RWPE2 (cell line): ENCODE measurements at regions not wholly inside any gene's neighbourhood (a gene's known extent, or its start where the extent isn't known, plus 50 kb on each side); places are given as distances from the start of the nearest gene placed in this dataset.

ENCODE experiments used
- ATAC-seq: fragments of 200-7000 bp; cut with Tn5 transposase; 3 replicates; pipeline ENCODE4 v1.9.1; 2021; ENCODE audit warnings: low read depth
- DNase-seq: peaks from one replicate; pipeline ENCODE4 v3.0.0-alpha.2; 2020; ENCODE audit warnings: low spot score
- H3K27ac ChIP-seq: fragments of 450-650 bp; 2 replicates; pipeline ENCODE4 v1.5.1; 2017; ENCODE audit warnings: mild to moderate bottlenecking; ENCODE audit not compliant: poor library complexity, severe bottlenecking
- H3K27me3 ChIP-seq: fragments of 250-450 bp; sonication (Bioruptor Pico); 2 replicates; pipeline ENCODE4 v1.5.1; 2021; ENCODE audit warnings: mild to moderate bottlenecking, moderate library complexity; ENCODE audit not compliant: insufficient read depth, poor library complexity, severe bottlenecking
- H3K36me3 ChIP-seq: fragments of 250-450 bp; sonication (Bioruptor Pico); 2 replicates; pipeline ENCODE4 v1.5.1; 2020; ENCODE audit warnings: low read depth, mild to moderate bottlenecking, moderate library complexity
- H3K4me1 ChIP-seq: fragments of 250-450 bp; sonication (Bioruptor Pico); 2 replicates; pipeline ENCODE4 v1.5.1; 2021; ENCODE audit warnings: mild to moderate bottlenecking, moderate library complexity; ENCODE audit not compliant: insufficient read depth, poor library complexity, severe bottlenecking
- H3K4me3 ChIP-seq: fragments of 250-450 bp; sonication (Bioruptor Pico); 2 replicates; pipeline ENCODE4 v1.5.1; 2021; ENCODE audit warnings: mild to moderate bottlenecking, moderate library complexity; ENCODE audit not compliant: severe bottlenecking
- H3K9me3 ChIP-seq: fragments of 250-450 bp; sonication (Bioruptor Pico); 2 replicates; pipeline ENCODE4 v1.5.1; 2021; ENCODE audit warnings: mild to moderate bottlenecking, moderate library complexity; ENCODE audit not compliant: severe bottlenecking
- TF ChIP-seq, protein P1 (sequence below): fragments of 450-650 bp; IDR thresholded peaks from one replicate; pipeline ENCODE4 v1.5.1; 2017; ENCODE audit warnings: mild to moderate bottlenecking, moderate library complexity; ENCODE audit not compliant: poor library complexity, severe bottlenecking

DNA sequence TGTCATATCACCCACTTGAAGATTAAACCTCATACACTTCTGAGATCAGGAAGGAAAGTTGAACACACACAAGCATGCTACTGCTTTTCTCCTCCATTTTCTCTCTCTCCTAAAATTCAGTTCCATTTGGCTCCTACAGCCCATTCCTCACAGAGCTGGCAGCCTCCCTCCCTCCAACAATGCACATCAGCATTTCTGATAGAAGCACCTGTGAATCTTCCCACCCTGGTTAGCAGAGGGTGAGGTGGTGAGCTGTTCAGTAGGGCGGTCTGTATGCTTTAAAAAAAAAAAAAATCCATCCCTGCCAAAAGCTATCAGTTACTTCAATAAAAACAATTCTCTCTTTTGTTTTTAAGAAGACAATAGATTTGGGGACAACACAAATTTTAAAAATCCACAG, 463.2 kb upstream of the KIF2A start:
- DNase-seq = no peak
- no peaks in the 10 kb centered on the region for H3K27me3 ChIP-seq
- H3K4me3 ChIP-seq = no peak overlapping the region
- no peaks in the 10 kb centered on the region for H3K36me3 ChIP-seq
- H3K27ac ChIP-seq = no peak overlapping the region
- ATAC-seq = no peak
- TF ChIP-seq, protein P1, sequence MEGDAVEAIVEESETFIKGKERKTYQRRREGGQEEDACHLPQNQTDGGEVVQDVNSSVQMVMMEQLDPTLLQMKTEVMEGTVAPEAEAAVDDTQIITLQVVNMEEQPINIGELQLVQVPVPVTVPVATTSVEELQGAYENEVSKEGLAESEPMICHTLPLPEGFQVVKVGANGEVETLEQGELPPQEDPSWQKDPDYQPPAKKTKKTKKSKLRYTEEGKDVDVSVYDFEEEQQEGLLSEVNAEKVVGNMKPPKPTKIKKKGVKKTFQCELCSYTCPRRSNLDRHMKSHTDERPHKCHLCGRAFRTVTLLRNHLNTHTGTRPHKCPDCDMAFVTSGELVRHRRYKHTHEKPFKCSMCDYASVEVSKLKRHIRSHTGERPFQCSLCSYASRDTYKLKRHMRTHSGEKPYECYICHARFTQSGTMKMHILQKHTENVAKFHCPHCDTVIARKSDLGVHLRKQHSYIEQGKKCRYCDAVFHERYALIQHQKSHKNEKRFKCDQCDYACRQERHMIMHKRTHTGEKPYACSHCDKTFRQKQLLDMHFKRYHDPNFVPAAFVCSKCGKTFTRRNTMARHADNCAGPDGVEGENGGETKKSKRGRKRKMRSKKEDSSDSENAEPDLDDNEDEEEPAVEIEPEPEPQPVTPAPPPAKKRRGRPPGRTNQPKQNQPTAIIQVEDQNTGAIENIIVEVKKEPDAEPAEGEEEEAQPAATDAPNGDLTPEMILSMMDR = no peak
- H3K4me1 ChIP-seq = peaks cover 4% of the 10 kb centered on the region
- no peaks in the 10 kb centered on the region for H3K9me3 ChIP-seq

DNA sequence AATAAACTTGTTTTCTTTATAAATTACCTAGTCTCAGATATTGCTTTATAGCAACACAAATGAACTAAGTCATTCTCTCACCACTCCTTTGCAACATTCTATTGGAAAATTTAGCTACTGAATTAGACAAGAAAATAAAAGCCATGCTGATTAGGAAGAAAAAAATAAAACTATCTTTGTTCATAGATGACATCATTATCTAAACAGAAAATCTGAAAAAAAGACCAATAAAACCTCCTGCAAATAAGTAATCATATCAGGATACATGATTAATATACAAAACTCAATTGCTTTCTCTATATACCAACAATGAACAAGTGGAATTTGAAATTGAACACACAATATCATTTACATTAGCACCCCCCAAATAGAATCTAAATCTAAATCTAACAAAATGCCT, 455.3 kb upstream of the KIF2A start:
- TF ChIP-seq, protein P1 = no peak
- Histone ChIP-seq H3K27ac (no peak overlapping the region), H3K9me3 (no peaks in the 10 kb centered on the region), H3K36me3 (no peaks in the 10 kb centered on the region), H3K4me1 (no peaks in the 10 kb centered on the region), H3K27me3 (no peaks in the 10 kb centered on the region), H3K4me3 (no peak overlapping the region)
- DNase-seq (no peak), ATAC-seq (no peak)

DNA sequence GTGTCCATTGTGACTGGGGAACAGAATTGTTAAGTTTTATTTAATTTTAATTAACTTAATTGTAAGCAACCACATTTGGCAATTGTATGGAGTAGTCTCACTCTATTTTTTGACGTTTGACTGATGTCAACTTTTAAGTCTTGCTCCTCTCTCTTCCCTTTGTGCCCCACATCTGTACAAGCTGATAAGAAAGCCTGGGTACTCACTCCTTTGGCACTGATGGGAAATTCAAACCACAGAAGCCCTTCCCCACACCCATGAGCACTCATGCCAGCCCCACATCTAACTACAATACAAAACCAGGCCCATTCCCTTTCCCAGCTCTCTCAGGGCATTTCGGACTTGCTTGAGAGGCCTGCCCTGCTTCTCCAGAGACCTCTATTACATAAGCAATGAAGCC, 451.5 kb upstream of the KIF2A start:
- Histone ChIP-seq H3K27ac (no peak overlapping the region), H3K27me3 (no peaks in the 10 kb centered on the region), H3K4me1 (no peaks in the 10 kb centered on the region), H3K9me3 (no peaks in the 10 kb centered on the region), H3K4me3 (no peak overlapping the region), H3K36me3 (no peaks in the 10 kb centered on the region)
- TF ChIP-seq, protein P1 = no peak
- no peak for ATAC-seq
- no peak for DNase-seq

GRCh38 chr5:61860978-61861377, 445.0 kb upstream of the KIF2A start:
- no peak overlapping the region for H3K27ac ChIP-seq
- no peaks in the 10 kb centered on the region for H3K27me3 ChIP-seq
- no peaks in the 10 kb centered on the region for H3K4me1 ChIP-seq
- no peak overlapping the region for H3K4me3 ChIP-seq
- no peaks in the 10 kb centered on the region for H3K9me3 ChIP-seq
- H3K36me3 ChIP-seq = no peaks in the 10 kb centered on the region
- no peak for DNase-seq
- no peak for ATAC-seq
- TF ChIP-seq, protein P1 = no peak

- ATAC-seq = peak; percentile 90
- H3K4me3 ChIP-seq = no peak overlapping the region
- peaks cover 6% of the 10 kb centered on the region for H3K4me1 ChIP-seq
- H3K27ac ChIP-seq = peak overlapping the region; percentile 37
- H3K36me3 ChIP-seq = no peaks in the 10 kb centered on the region
- no peaks in the 10 kb centered on the region for H3K27me3 ChIP-seq
- no peak for DNase-seq
- TF ChIP-seq, protein P1 = no peak
- H3K9me3 ChIP-seq = no peaks in the 10 kb centered on the region
Observed at GRCh38 chr5:61866930-61867329, 439.1 kb upstream of the KIF2A start.
